Testis (tissue), 2 donors: ENCODE measurements at regions not wholly inside any gene's neighbourhood (a gene's known extent, or its start where the extent isn't known, plus 50 kb on each side); places are given as distances from the start of the nearest gene placed in this dataset.
"Not testable (repeated sequence)": the region's sequence is repeated elsewhere in the genome, so short reads cannot be mapped to it uniquely, and the experiment has no call there.

Experiments
- CTCF ChIP-seq, 3 experiments: fragments of 450-650 bp in 2 of 3; fragments of 200-600 bp in 1 of 3; sonication (generic) in 1 of 3; IDR thresholded peaks; one replicate each; pipeline ENCODE4 v1.5.1; 2016 to 2019; ENCODE audit warnings: antibody characterized with exemption in 3 of 3, mild to moderate bottlenecking in 2 of 3, moderate library complexity in 1 of 3
- POLR2A ChIP-seq: fragments of 450-650 bp; IDR thresholded peaks from one replicate; pipeline ENCODE4 v1.6.1; 2017; ENCODE audit warnings: antibody characterized with exemption, mild to moderate bottlenecking, moderate library complexity

DNA sequence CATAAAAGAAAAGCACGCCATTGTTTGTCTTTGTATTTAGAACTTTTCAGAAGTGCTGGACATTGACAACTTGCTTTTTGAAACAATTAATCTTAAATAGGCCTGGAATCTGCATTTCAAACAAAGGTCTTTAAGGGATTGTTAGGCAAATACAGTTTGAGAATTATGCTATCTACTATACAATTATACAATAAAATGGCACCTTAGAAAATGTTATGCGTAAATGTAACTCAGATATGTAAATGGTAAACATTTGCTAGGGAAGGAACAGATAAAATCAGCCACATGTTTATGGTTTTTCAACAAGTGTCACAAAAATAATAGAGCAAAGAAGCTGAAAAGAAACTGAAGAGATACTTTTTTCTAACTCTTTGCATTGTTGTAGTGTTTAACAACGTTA lies 152.7 kb upstream of the PRSS12 start:
- not testable (repeated sequence) for TF ChIP-seq CTCF (IDR thresholded peaks at IDR 0.05); POLR2A
